Keratinocyte (primary cell): ENCODE measurements at regions not wholly inside any gene's neighbourhood (a gene's known extent, or its start where the extent isn't known, plus 50 kb on each side); places are given as distances from the start of the nearest gene placed in this dataset.

Source experiments
- CTCF ChIP-seq, 3 experiments: IDR thresholded peaks in 1 of 3; conservative IDR thresholded peaks in 1 of 3; optimal IDR thresholded peaks in 1 of 3; 2 replicates in 2 of 3; 3 replicates in 1 of 3; pipeline versions ENCODE3 to v1.5.1; 2011; ENCODE audit warnings: low read length in 3 of 3, mild to moderate bottlenecking in 3 of 3, moderate library complexity in 2 of 3, control low read depth in 1 of 3, inconsistent platforms in 1 of 3; ENCODE audit not compliant: insufficient read depth in 2 of 3; ENCODE audit errors: extremely low read depth in 1 of 3
- EZH2 ChIP-seq: IDR thresholded peaks from one replicate; pipeline ENCODE4 v1.6.1; 2012; ENCODE audit warnings: inconsistent platforms, mild to moderate bottlenecking, low read length, moderate library complexity

GRCh38 chr4:83704786-83705185, 168.9 kb downstream of the GPAT3 start:
- TF ChIP-seq CTCF (optimal IDR thresholded peaks at IDR 0.05 in 1 of 3, IDR thresholded peaks at IDR 0.05 in 1 of 3, conservative IDR thresholded peaks at IDR 0.05 in 1 of 3; ENCODE audit: extremely low read depth in 1 of 3, insufficient read depth in 2 of 3, low read length in 3 of 3): no peak
- TF ChIP-seq EZH2: no peak
